C4-2B (cell line): ENCODE measurements at regions not wholly inside any gene's neighbourhood (a gene's known extent, or its start where the extent isn't known, plus 50 kb on each side); places are given as distances from the start of the nearest gene placed in this dataset.

Experiments used
- CTCF ChIP-seq: fragments of 450-650 bp; conservative IDR thresholded peaks from 2 replicates; pipeline ENCODE4 v1.5.1; 2017; ENCODE audit warnings: mild to moderate bottlenecking
- ZFX ChIP-seq: fragments of 450-650 bp; IDR thresholded peaks from 2 replicates; pipeline ENCODE4 v1.6.1; 2017

- TF ChIP-seq CTCF (no peak), ZFX (no peak)
Measured at GRCh38 chr1:19581381-19581780, 62.7 kb upstream of the NBL1 start.
